Lower leg skin (tissue), 4 donors: ENCODE measurements at regions not wholly inside any gene's neighbourhood (a gene's known extent, or its start where the extent isn't known, plus 50 kb on each side); places are given as distances from the start of the nearest gene placed in this dataset.

ENCODE experiments used
- DNase-seq, 2 donors: peaks; one replicate each; pipeline ENCODE4 v3.0.0-alpha.2; 2019; ENCODE audit warnings: low spot score in 2 of 2
- H3K4me3 ChIP-seq: fragments of 200-600 bp; sonication (generic); 2 replicates; pipeline ENCODE4 v1.5.1; 2017; ENCODE audit warnings: mild to moderate bottlenecking, low read depth; ENCODE audit not compliant: poor library complexity, severe bottlenecking
- CTCF ChIP-seq, 3 donors: fragments of 450-650 bp; IDR thresholded peaks; one replicate each; pipeline ENCODE4 v1.5.1; 2016; ENCODE audit warnings: antibody characterized with exemption in 3 of 3, mild to moderate bottlenecking in 3 of 3, moderate library complexity in 2 of 3
- POLR2A ChIP-seq, 2 donors: fragments of 450-650 bp; IDR thresholded peaks; one replicate each; pipeline ENCODE4 v1.6.1; 2016 to 2017; ENCODE audit warnings: antibody characterized with exemption in 2 of 2, mild to moderate bottlenecking in 1 of 2, moderate library complexity in 1 of 2
- WGBS, 2 donors: methylation state at CpG; one replicate each; pipeline ENCODE4 v1.1.5; 2018; 5-methylcytosine and 5-hydroxymethylcytosine counted together
- intact Hi-C: fragments of 100-400 bp; cut with DNase I; formaldehyde crosslinking; loops from one replicate; pipeline ENCODE4 v1.15.0; 2023; ENCODE audit warnings: low total_unique reads

GRCh38 chr2:39537150-39537549 is 100.1 kb upstream of the MAP4K3 start:
- intact Hi-C loops = no loop called here
- no peak overlapping the region for H3K4me3 ChIP-seq
- DNase-seq = no peak
- WGBS, 2 donors = 91 to 99% methylated on average over 3 of the region's 3 CpGs
- TF ChIP-seq POLR2A (IDR thresholded peaks at IDR 0.05) = no peak
- no peak for TF ChIP-seq CTCF (IDR thresholded peaks at IDR 0.05)

- no peak for TF ChIP-seq POLR2A (IDR thresholded peaks at IDR 0.05)
- TF ChIP-seq CTCF (IDR thresholded peaks at IDR 0.05) = no peak
- no peak overlapping the region for H3K4me3 ChIP-seq
- no peak for DNase-seq
- intact Hi-C loops = no loop called here
These were observed 101.6 kb upstream of the MAP4K3 start for GRCh38 chr2:39538718-39539117.

- intact Hi-C loops = no loop called here
- no peak for DNase-seq
- H3K4me3 ChIP-seq = no peak overlapping the region
- TF ChIP-seq POLR2A (IDR thresholded peaks at IDR 0.05) (no peak), CTCF (IDR thresholded peaks at IDR 0.05) (no peak)
These were observed 103.3 kb upstream of the MAP4K3 start for GRCh38 chr2:39540414-39540813.

- WGBS, 2 donors = 89 to 91% methylated on average over 9 of the region's 9 CpGs
- no peak for DNase-seq
- intact Hi-C loops = no loop called here
- TF ChIP-seq POLR2A (IDR thresholded peaks at IDR 0.05) (no peak), CTCF (IDR thresholded peaks at IDR 0.05) (no peak)
- no peak overlapping the region for H3K4me3 ChIP-seq
These were observed 104.2 kb upstream of the MAP4K3 start for GRCh38 chr2:39541011-39541930.

DNA sequence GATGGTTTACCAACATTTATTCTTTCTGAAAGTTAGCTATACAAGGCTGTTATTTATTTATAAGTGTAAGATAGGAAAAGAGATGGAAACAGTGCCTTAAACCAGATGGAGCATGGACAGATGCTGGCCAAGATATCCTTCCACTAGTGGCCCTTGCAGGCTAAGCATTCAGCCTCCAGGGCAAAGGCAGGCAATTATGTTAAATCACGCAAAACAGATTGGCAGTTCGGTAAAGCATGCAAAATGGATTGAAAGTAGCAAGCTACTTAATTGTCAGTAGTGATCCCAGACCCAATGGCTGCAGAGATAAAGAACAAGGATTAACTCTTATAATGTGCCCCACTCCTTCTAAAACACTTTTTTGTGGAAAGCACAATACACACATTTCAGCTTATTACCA is 105.4 kb upstream of the MAP4K3 start:
- TF ChIP-seq POLR2A (IDR thresholded peaks at IDR 0.05) (no peak), CTCF (IDR thresholded peaks at IDR 0.05) (no peak)
- H3K4me3 ChIP-seq = no peak overlapping the region
- DNase-seq = no peak
- 90 to 95% methylated on average over 2 of the region's 2 CpGs for WGBS, 2 donors
- intact Hi-C loops = no loop called here

- TF ChIP-seq POLR2A (IDR thresholded peaks at IDR 0.05) = no peak
- TF ChIP-seq CTCF (IDR thresholded peaks at IDR 0.05) = no peak
- intact Hi-C loops = no loop called here
- no peak for DNase-seq
- H3K4me3 ChIP-seq = no peak overlapping the region
- WGBS, 2 donors = 77 to 85% methylated on average over 5 of the region's 5 CpGs
These were observed 108.9 kb upstream of the MAP4K3 start for GRCh38 chr2:39545957-39546356.
